Stimulated activated CD4-positive, alpha-beta T cell treated with anti-CD3 and anti-CD28 coated beads, Interleukin-15, amount 100 ng/mL, for 48 hours (primary cell): ENCODE measurements at regions not wholly inside any gene's neighbourhood (a gene's known extent, or its start where the extent isn't known, plus 50 kb on each side); places are given as distances from the start of the nearest gene placed in this dataset.
"Not testable (repeated sequence)": the region's sequence is repeated elsewhere in the genome, so short reads cannot be mapped to it uniquely, and the experiment has no call there.

ENCODE experiments used
- DNase-seq, 2 donors: peaks; one replicate each; pipeline ENCODE4 v3.0.0-alpha.2; 2020; ENCODE audit warnings: low read depth in 2 of 2

DNA sequence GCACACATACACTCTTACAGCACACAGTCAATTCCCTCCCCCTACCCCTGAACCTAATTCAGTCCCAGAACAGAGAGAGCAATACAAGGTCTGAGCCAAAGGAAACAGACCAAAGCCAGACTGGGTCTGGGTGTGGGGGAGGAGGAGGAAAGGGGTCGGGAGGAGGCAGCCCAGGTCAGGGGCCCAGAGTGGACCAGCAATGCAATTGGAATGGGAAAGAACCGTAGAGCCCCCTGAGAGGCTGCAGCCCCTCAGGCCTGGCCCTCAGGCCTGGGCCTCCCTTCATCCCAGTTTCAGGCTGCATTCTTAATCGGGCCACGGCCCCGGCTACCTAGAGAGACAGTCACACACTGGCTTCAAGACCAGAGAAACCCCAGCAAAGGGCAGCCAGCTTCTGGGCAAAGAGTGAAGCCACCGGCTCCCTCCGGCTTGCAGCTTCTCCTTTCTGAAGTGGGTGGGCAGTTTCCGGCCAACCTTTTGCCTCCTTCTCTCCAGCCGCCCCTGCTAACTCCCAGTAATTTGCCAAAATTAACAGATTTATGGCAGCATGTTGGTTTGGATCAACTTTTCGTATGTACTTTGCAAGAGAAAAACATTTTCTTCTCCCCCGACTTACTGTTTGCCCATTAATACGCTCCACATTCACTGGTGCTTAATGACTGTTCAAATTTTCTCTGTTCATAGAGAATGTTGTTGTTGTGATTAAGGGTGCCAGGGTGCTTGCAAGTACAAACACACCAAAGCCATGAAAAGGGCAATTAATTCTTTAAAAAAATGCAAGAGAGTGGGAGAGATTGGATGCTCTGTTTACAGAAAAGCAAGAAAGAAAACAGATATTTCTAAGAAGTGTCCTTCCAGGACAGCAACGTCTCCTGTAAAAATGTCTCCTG lies 488.3 kb downstream of the MN1 start:
- DNase-seq: no peak

DNA sequence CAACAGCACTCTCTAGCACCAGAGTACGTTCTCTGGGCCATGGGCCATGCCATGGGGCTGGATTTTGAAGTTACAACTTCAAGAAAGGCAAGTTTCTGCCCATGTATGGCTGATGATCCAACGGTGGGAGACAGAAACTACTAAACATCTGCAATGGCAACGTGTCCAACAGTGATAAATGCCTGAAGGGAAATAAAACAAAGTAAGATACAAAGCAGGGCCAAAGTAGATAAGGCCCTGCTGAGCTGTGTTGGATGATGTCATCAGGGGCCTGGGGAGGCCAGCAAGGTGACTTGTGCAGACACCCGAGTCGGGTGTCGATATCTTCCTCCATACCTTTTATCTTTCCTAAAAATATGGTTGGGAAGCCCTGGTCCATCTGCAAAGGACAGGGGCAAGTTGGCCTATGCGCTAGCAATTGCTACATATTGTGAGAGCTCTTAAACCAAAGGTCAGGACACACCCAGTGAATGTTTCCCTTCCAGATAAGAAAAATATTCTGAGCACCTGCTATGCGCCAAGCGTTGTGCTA lies 487.2 kb downstream of the MN1 start:
- DNase-seq: no peak

DNA sequence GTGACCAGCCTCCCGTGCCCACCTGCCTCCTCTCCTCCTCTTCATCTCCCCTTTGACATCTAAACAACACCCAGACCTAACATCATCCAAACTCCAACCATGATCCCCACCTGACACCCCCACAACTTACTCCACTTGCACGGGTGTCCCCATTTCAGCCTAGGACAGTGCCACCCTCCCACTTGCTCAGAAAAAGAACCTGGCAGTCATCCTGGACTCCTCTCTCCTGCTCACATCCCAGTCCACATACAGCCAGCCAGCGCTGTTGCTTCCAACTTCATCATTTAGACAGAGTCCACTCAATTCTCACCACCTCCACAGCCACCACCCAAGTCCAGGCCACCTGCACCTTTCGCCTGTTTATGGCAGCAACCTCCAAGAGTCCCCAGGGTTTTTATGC lies 485.7 kb downstream of the MN1 start:
- no peak for DNase-seq

DNA sequence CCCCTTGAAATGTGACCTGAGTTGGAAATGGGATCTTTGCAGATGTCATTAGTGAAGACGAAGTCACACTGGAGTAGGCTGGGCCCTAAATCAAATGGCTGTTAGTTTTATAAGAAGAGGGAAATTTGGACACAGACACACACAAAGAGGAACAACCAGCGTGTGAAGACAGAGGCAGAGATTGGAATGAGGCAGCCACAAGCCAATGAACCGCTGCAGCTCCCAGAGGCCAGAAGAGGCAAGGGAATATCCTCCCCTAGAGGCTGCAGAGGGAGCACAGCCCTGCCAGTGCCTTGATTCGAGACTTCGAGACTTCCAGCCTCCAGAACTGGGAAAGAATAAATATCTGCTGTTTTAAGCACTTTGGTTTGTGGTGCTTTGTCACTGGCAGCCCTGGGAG lies 484.5 kb downstream of the MN1 start:
- DNase-seq: no peak

DNA sequence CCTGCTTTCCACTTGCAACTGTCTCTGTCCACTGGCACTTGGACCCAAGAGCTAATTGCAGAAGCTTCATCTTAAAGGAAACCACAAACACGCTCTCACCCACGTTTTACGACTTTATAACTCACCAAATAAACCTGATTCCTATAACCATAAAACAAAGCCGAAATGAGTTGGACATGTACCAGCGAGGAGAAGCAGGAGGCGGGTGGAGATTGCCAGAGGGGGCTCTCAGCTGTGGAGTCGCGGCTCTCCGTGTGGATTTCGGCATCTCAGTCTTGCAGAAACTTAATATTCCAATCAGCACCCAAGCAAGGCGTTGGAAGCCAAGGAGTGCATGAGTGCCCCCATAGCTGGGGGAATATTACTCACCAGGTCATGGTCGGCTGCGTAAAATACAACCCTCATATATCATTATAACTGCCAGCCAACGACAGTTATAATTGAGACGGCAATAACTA lies 483.6 kb downstream of the MN1 start:
- DNase-seq: no peak

DNA sequence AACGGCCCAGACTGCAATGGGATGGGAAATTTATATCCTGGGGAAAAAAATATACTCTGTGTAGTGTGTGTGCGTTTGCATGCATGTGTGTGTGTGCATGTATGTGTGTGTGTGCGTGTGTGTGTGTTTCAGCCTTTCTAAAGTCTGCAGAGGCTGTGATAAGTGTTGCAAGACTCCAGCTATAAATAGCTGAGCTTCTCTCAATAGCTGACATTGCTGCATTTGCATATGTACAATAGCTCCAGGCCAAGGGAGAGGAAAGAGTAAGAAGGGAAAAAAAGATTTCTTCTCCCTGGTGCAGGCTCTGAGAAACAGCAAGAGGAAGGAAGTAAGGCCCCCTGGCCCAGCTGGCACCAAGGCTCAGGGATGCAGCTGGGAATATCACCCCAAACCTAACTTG lies 483.0 kb downstream of the MN1 start:
- DNase-seq: no peak

DNA sequence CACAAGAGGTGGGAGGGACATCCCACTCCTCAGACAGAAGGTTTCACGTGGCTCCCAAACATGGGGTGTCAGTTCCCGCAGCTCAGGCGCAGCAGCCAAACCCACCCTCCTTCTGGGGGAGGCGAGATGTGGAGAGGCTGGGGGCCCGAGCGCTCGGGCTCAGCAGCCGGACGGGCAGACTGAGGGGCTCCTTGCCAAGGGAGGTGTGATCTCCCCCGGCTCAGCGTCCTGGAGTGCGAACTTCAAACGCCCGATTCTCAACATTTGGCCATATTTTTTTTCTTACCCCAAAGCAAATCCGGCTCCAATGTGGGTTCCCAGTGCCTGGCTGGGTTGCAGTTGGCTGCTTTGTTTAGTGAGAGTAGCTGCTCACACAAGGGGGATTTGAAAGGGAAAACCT lies 477.9 kb downstream of the MN1 start:
- DNase-seq: no peak

DNA sequence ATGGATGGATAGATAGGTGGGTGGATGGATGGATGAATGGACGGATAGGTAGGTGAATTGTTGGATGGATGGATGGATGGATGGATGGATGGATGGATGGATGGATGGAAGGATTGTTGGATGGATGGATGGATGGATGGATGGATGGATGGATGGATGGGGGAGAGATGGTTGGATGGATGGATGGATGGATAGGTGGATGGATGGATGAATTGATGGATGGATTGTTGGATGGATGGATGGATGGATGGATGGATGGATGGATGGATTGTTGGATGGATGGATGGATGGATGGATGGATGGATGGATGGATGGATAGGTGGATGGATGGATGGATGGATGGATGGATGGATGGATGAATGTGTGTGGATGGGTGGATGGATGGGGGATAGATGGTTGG lies 476.6 kb downstream of the MN1 start:
- not testable (repeated sequence) for DNase-seq

DNA sequence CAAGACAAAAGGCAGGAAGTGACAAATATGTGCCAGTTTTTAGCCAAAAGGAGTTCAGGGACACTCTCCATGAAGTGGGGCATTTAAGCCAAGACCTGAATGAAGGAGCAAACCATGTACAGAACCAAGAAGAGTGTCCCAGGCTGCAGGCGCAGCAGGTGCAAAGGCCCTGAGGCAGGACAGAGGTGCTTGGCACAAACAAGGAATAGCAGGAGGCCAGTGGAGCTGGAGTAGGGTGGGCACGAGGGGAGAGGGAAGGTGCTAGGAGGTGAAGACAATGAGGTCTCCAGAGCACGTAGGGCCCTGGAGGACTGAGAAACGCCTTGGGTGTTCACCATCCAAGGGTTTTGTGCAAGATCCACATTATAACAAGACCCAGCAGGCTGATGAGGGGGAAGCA lies 474.1 kb downstream of the MN1 start:
- DNase-seq: no peak

DNA sequence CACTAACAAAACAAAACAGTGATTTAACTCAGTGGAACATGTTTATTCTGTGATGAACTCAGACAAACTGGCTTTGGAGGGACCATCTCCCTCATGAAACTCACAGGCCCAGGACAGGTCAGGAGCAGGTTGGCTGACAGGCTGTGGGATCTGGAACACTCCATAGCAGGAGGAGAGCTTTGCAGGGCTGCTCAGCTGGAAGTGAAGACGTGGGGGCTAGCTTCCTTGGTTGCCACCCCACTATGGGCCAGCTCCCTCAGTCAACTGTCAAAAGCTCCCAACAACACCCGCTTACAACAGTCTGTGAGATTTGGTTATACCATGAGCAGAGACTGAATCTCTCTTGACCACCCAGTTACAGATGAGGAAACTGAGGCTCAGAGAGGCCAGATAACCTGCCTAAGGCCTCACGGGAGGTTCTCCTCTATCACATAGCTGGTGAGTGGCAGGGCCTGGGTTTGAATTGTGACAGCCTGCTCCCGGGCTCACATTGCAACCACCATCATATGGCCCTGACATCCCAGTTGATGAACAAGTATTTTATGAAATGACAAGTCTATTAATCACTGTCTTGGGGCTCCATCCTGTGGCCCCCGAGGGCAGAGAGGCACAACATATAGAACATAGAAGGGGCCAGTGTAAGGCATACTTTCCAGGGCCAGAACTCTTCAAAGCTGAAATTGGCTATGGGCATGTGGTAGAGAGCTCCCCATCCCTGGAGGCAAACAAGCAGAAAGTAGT lies 473.4 kb downstream of the MN1 start:
- no peak for DNase-seq

DNA sequence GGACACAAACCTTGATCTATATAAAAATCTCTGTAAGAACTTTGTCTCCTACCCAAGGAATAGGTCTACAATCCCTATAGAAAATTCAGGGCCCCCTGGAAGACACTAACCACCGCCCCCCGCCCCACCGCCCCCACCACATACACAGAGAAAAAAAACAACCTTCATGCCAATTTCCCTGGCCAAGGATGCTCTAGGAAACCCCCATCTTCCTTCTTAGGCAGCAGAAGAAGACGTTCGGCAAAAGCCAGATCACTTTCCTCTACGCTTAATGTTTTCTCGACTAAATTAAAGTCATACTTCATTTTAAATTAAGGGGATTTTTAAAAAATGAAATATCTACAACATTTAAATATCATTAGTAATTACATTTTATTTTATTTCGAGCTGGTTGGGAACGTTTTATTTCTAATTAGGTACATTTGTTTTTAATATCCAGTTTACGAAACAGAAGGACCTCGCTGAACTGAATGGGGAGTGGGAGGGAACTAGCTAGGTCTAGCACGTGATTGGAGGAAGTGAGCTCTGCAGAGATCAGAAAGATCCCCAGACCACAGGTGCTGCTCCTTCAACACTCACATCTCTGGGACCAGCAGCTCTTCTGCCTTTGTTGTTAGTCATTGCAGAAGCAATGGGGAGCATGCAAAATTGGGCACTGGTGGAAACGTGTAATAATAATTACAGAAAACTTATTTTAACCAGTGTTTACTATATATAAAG lies 472.3 kb downstream of the MN1 start:
- no peak for DNase-seq

DNA sequence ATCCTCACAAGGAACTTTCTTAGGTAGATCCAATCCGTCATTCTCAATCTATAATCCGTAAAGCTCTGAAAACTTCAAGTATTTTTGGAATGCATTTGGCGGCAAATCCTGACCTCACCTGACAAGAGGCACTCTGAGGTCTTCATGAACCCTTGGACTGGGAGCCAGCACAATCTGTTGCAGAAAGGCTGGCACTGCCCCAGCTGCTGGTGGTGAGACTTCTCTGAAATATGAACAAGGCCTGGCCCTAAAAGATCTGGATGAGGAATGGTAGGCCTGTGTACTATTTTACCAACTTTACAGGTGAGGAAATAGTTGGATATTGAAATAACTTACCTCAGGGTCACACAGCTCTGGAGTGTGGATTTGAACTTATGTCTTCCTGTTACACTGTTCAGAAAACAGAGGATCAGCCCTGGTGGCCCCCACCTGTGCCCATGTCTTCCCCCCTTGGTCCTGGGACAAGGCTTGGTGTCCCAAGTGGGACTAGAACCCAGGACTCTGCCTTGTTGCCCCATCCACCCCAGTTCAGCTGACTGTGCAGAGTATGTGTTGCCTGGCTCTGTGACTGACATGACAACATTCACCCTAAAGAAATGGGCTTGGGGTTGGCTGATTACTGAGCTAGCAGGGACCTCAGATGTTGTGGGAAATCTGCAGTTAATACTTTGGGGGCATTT lies 471.4 kb downstream of the MN1 start:
- DNase-seq: no peak

DNA sequence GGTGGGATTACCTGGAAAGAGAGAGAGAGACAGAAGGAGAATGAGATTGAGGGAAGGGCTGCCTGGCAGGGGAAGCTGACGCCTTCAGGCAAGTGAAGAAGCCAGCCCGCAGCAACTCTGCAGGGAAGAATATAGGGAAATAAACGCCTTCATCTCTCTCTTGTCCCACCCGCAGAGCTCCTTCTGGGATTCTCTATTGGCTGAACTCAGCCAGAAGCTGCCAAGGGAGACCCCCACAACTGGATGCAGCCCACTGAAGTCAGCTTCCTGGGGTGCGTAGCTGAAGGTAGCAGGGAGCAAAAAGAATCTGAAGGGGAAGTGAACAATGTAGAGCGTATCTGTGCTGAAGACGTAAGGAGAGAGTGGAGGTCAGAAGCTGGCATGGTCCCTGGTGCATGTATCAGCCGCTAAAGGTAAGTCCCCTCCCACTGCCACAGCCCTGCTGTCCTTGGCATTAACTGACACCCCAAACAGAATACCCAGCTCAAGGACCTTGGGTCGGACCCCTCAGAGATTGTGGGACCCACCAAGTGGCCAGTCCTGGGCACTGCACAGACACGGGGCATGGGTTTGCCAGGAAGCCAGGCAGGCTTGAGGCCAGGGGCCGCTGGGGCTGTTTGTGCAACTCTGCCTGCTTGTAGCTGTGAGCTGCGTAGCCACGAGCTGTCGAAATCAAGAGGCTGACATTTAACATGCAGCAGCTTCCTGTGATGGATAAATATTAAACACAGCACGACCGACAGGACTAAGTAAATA lies 469.9 kb downstream of the MN1 start:
- DNase-seq: no peak

DNA sequence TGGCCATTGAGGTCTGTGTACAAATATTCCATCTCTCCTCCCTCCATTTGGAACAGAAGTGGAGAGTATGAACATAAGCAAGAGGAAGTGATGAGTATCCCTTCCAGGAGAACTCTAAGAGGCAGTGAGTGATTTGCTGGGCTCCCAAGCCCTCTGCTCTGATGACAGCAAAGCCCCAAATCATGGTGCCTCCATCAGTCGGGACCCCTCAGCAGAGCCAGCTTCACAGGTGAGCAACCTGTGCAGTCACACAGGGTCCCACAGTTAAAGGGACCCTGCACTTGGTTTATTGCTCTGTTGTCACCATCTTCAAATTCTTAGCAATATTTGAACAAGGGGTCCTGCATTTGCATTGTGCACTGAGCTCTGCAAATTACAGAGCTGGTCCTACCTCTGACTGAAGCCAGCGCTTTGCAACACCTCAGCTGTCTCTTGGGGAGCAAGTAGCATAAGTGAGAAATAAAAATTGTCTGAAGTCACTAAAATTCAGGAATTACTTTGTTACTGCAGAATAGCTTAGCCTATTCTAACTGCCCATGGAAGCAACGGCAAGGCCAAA lies 466.4 kb downstream of the MN1 start:
- no peak for DNase-seq

DNA sequence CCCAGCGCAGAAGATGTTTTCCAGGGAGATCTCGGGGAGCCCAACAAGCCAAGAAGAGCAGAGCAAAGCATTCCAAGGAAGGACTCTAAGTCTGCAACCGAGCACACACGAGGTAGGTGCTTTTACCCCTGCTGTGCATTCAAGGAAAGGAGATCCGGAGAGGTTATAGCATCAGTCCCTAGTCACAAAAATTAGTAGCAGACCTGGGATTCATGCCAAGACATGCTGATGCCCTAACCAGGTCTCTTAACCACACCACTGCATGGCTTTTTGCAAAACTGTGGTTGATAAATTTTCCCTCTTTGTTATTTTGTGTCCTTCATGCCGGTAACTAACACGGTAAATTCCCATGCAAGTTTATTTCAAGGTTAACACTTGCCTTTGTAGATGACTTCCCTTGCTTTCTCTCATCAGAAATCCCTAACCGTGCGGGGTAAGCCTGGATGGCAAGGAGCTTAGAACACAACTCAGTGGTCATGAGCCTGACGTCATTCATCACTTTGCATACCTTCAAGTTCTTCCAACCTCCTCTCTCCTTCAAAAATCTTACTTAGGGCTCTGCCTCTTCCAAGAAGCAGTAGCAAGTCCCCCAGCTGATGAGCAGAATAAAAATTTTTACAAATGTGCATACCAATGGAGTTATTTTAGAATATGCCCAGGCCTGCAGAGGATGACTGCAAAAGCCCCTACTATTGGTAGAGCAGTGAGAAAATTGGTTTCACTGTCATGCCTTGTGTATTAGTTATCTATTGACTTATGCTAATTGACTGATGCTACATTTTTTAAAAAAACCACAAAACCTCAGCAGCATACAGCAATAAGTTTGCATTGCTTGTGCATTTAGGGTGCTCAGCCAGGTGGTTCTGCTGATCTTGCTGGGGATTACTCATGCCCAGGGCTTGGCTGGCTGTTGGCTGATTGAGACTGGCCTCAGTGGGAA lies 465.1 kb downstream of the MN1 start:
- DNase-seq: no peak

DNA sequence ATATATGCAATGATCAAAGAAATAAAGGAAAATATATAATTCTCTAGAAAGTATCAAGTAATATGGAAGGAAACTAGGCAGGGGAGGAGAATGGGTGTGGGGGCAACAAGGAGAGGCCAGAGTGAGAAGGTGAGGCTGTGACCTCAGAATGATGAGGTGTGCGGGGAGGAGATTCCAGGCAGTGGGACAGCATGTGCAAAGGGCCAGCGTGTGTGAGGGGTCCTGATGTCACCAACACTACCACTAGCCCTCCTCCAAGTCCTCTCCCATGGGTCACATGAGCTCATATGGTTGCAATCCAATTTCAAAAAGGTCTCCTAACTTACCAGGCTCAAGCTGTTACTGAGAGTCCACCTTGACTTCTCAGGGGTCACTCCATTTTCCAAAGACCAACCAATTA lies 463.9 kb downstream of the MN1 start:
- no peak for DNase-seq

DNA sequence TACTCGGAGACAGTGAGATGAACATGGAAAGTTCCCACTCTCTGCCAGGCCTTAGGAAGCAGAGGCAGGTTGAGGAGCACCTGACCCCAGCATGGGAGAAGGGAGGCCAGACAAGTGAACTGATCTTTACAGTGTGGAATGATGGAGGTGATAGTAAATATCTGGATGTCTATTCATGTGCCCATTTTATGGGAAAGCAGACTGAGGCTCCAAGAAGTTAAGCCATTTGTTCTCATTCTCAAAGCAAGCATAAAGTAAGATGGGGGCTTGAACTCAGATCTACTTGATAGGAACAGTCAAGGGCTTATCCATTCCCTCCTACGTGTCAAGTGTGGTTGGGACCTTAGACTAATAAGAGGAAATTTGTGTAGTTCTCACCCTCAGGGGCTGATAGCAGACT lies 461.5 kb downstream of the MN1 start:
- no peak for DNase-seq

DNA sequence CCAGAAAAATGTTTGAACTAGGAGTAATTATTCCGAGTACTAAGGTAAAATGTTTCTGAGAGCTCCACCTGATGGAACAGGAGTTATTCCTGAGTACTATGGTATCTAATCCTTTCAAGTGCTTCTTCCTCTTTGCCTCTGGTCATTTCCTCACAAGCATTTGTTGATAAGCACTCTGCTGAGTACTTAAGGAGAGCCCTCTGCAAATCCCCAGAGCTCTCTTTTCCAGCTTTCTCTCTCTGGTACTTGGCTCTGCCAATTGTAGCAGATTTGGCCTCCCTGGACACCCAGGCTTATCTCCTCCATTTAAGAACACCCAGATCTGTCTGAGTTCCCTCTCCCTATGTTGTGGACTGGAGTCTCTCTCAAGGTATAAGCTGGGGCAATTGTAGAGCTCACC lies 457.0 kb downstream of the MN1 start:
- DNase-seq: no peak

DNA sequence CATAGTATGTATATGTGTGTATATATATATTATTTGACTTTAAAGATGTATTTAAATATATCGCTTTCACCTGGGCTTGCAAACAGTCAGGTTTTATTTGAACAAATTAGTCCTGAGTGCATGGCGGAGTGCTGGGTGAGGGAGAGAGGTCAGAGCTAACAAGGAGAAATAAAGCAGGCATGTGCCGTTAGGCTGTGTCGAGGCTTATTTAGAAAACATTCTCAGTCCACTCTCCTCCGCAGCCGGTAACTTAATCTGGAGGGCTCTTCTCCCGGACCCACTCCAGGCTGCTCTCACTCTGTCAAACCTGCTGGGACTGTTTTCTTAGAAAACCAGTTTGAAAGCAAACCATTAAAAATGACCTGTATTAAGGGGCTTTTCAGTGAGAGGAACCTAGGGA lies 455.9 kb downstream of the MN1 start:
- DNase-seq: no peak

DNA sequence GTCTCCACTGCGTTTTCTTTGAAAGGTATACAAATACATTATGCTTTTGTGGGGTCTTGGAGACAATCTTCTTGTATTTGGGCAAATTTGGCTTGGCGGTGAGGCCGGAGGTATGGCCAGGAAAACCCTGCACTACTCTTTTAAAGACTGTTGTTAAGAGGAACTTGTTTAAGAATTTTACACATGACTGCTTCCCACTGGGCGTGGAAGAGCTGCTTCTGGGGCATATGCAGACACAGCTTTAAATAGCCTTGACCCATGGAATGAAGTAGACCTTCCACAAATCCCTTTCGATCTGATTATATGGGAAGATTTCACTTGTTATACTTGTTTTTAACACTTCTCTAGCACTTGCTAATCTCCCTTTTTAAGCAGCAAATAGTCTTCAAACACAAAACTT lies 453.6 kb downstream of the MN1 start:
- no peak for DNase-seq
